ENCODE measurements at regions not wholly inside any gene's neighbourhood (a gene's known extent, or its start where the extent isn't known, plus 50 kb on each side); places are given as distances from the start of the nearest gene placed in this dataset.

DNA sequence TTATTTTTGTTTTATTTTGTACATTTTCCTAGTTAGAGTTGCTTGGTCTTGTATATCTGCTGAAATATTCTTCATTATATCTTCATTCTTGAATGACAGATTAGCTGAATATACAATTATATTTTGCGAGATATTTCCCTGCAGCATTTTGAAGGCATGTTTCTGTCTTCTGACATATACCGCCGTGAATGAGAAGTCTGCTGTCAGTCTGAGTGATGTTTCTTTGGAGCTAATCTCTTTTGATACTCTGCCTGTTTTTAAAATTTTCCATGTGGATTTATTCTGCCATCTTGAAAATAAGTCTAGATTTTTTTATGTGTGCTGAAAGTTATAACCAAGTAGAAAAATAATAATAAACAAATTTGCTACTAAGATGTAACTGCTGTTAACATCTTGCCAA, 148.5 kb downstream of the MAGEC1 start:
- H4K20me1 ChIP-seq (ENCODE audit: control insufficient read depth, insufficient read depth, insufficient read length): no peaks in the 10 kb centered on the region
- H3K9me3 Mint-ChIP-seq: peaks cover 55 to 59% of the 10 kb centered on the region in 2 experiments
- no peak overlapping the region for H2AFZ ChIP-seq (ENCODE audit: low read length)
- no peak overlapping the region for H3K56ac ChIP-seq (ENCODE audit: insufficient read length, low read depth, low read length)
- H2BK12ac ChIP-seq (ENCODE audit: insufficient read length, low read depth, low read length): no peak overlapping the region
- H3K27me3 Mint-ChIP-seq (ENCODE audit: low read depth): no peaks in the 10 kb centered on the region
- WGBS (ENCODE audit: extremely low coverage, insufficient read length, low lambda C conversion rate): no CpG with 5 or more reads among the region's 3 CpGs
- H4K5ac ChIP-seq (ENCODE audit: insufficient read length, low read depth, low read length): no peak overlapping the region
- no peak overlapping the region for H2AK5ac ChIP-seq (ENCODE audit: insufficient read length, low read length)
- no peak overlapping the region for H2BK120ac ChIP-seq (ENCODE audit: low read depth, low read length, poor library complexity, severe bottlenecking)
- DNase-seq: no peak
- peaks cover 6 to 7% of the 10 kb centered on the region in 2 experiments; a peak in 3 of 4 replicates for H3K4me1 Mint-ChIP-seq
- H3K27ac Mint-ChIP-seq: no peak overlapping the region
- no peak overlapping the region for H3K18ac ChIP-seq (ENCODE audit: insufficient read length, low read depth, low read length)
- no peak overlapping the region for H3K23ac ChIP-seq (ENCODE audit: insufficient read length, low read depth, low read length)
- no peaks in the 10 kb centered on the region; a peak in 2 of 7 replicates for H3K36me3 Mint-ChIP-seq (ENCODE audit: insufficient read depth in 1 of 3, low read depth in 3 of 3)
- no peak overlapping the region for H3T11ph ChIP-seq (ENCODE audit: low read length)
- H4K8ac ChIP-seq (replicated peaks; ENCODE audit: insufficient read length, low read depth, low read length): no peak overlapping the region
- H3K9me3 ChIP-seq (ENCODE audit: control insufficient read depth, low read depth, low read length): peaks cover under 1% of the 10 kb centered on the region
- H3K4me1 ChIP-seq (ENCODE audit: insufficient read depth, low read length): no peaks in the 10 kb centered on the region
- no peaks in the 10 kb centered on the region for H3K79me2 ChIP-seq (ENCODE audit: insufficient read depth, low read length)
- H3K4me3 Mint-ChIP-seq: no peak overlapping the region
- no peaks in the 10 kb centered on the region for H3K27me3 ChIP-seq (ENCODE audit: insufficient read depth, low read length)
- no peak overlapping the region for H4K91ac ChIP-seq (ENCODE audit: insufficient read length, low read depth, low read length)
- H2BK15ac ChIP-seq (ENCODE audit: low read depth, low read length): no peak overlapping the region
- no peaks in the 10 kb centered on the region for H3K79me1 ChIP-seq (ENCODE audit: insufficient read depth, low read depth, low read length, poor library complexity, severe bottlenecking)
- no peak overlapping the region for H2BK5ac ChIP-seq (ENCODE audit: insufficient read length, low read length)
- no peak overlapping the region for H3K9ac ChIP-seq (ENCODE audit: extremely low read depth, insufficient read length, low read length)
- no peak overlapping the region for H2BK20ac ChIP-seq (ENCODE audit: low read depth, low read length, poor library complexity, severe bottlenecking)
- H3K14ac ChIP-seq (ENCODE audit: insufficient read depth, low read length): no peak overlapping the region
- no peak overlapping the region for H3K27ac ChIP-seq (ENCODE audit: insufficient read length, low read depth, low read length)
- TF ChIP-seq, protein P1, sequence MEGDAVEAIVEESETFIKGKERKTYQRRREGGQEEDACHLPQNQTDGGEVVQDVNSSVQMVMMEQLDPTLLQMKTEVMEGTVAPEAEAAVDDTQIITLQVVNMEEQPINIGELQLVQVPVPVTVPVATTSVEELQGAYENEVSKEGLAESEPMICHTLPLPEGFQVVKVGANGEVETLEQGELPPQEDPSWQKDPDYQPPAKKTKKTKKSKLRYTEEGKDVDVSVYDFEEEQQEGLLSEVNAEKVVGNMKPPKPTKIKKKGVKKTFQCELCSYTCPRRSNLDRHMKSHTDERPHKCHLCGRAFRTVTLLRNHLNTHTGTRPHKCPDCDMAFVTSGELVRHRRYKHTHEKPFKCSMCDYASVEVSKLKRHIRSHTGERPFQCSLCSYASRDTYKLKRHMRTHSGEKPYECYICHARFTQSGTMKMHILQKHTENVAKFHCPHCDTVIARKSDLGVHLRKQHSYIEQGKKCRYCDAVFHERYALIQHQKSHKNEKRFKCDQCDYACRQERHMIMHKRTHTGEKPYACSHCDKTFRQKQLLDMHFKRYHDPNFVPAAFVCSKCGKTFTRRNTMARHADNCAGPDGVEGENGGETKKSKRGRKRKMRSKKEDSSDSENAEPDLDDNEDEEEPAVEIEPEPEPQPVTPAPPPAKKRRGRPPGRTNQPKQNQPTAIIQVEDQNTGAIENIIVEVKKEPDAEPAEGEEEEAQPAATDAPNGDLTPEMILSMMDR (conservative IDR thresholded peaks at IDR 0.05): no peak
- H3K4me2 ChIP-seq (ENCODE audit: insufficient read depth, insufficient read length, low read length): no peak overlapping the region
- H3K23me2 ChIP-seq (ENCODE audit: insufficient read length, low read depth, low read length, poor library complexity, severe bottlenecking): no peaks in the 10 kb centered on the region
- H3K4ac ChIP-seq (ENCODE audit: low read depth, low read length): no peak overlapping the region

Measured in H9 (cell line).